Endodermal cell (in vitro differentiated cells): ENCODE measurements at regions not wholly inside any gene's neighbourhood (a gene's known extent, or its start where the extent isn't known, plus 50 kb on each side); places are given as distances from the start of the nearest gene placed in this dataset.

Source experiments
- DNase-seq: peaks from one replicate; pipeline ENCODE4 v3.0.0-alpha.2; 2017
- H3K27ac ChIP-seq: 2 replicates; pipeline ENCODE4 v1.5.1; 2013; ENCODE audit warnings: mild to moderate bottlenecking, low read depth, low read length, moderate library complexity
- H3K27me3 ChIP-seq: 2 replicates; pipeline ENCODE4 v1.6.1; 2013; ENCODE audit warnings: mild to moderate bottlenecking, low read length, moderate library complexity; ENCODE audit not compliant: insufficient read depth, control insufficient read depth, poor library complexity, severe bottlenecking
- H3K36me3 ChIP-seq: 2 replicates; pipeline ENCODE4 v1.7.0; 2013; ENCODE audit warnings: mild to moderate bottlenecking, low read length, moderate library complexity; ENCODE audit not compliant: control insufficient read depth, insufficient read depth
- H3K4me1 ChIP-seq: one replicate; pipeline ENCODE4 v1.7.0; 2013; ENCODE audit warnings: low read length; ENCODE audit not compliant: control insufficient read depth, insufficient read depth
- H3K4me3 ChIP-seq: 2 replicates; pipeline ENCODE4 v1.5.1; 2013; ENCODE audit warnings: mild to moderate bottlenecking, low read length, moderate library complexity
- H3K9ac ChIP-seq: 2 replicates; pipeline ENCODE4 v1.6.1; 2013; ENCODE audit warnings: mild to moderate bottlenecking, low read length, moderate library complexity; ENCODE audit not compliant: poor library complexity, severe bottlenecking; ENCODE audit errors: extremely low read depth
- H3K9me3 ChIP-seq: 2 replicates; pipeline ENCODE4 v1.6.1; 2013; ENCODE audit warnings: mild to moderate bottlenecking, low read length, moderate library complexity; ENCODE audit not compliant: control insufficient read depth
- H3K27ac Mint-ChIP-seq: 2 replicates; pipeline ENCODE4 v1.8.0; 2020; ENCODE audit warnings: mixed read lengths
- H3K27me3 Mint-ChIP-seq: 2 replicates; pipeline ENCODE4 v1.8.0; 2021; ENCODE audit warnings: mild to moderate bottlenecking, mixed read lengths; ENCODE audit not compliant: insufficient read depth
- H3K36me3 Mint-ChIP-seq: 2 replicates; pipeline ENCODE4 v1.8.0; 2020; ENCODE audit warnings: low read depth, mixed read lengths
- H3K4me1 Mint-ChIP-seq: 2 replicates; pipeline ENCODE4 v1.8.0; 2020; ENCODE audit warnings: mixed read lengths
- H3K4me3 Mint-ChIP-seq: 2 replicates; pipeline ENCODE4 v1.8.0; 2020; ENCODE audit warnings: mild to moderate bottlenecking, moderate library complexity, mixed read lengths
- H3K9me3 Mint-ChIP-seq: 2 replicates; pipeline ENCODE4 v1.8.0; 2020; ENCODE audit warnings: mild to moderate bottlenecking, mixed read lengths
- CTCF ChIP-seq: fragments of 200-600 bp; sonication (generic); conservative IDR thresholded peaks from 2 replicates; pipeline ENCODE4 v1.5.0; 2021; ENCODE audit warnings: antibody characterized with exemption, mild to moderate bottlenecking
- WGBS, 2 experiments: methylation state at CpG; one replicate each; pipeline versions ENCODE4 v1.1.5 to v1.1.7; 2013; ENCODE audit warnings: missing lambda C conversion rate in 2 of 2, mixed read lengths in 1 of 2; ENCODE audit not compliant: insufficient coverage in 1 of 2, insufficient read length in 1 of 2; 5-methylcytosine and 5-hydroxymethylcytosine counted together

GRCh38 chr21:38691631-38692030 lies 114.1 kb upstream of the ETS2 start:
- no peak overlapping the region for H3K4me3 ChIP-seq
- Mint-ChIP-seq H3K9me3 (peaks cover 5% of the 10 kb centered on the region), H3K27ac (no peak overlapping the region), H3K4me3 (no peak overlapping the region), H3K4me1 (no peaks in the 10 kb centered on the region), H3K36me3 (no peaks in the 10 kb centered on the region), H3K27me3 (peaks cover 5% of the 10 kb centered on the region)
- no peak for TF ChIP-seq CTCF
- H3K27ac ChIP-seq: no peak overlapping the region
- no peaks in the 10 kb centered on the region for H3K27me3 ChIP-seq
- no peak for DNase-seq
- no peaks in the 10 kb centered on the region for H3K4me1 ChIP-seq
- no peaks in the 10 kb centered on the region for H3K36me3 ChIP-seq
- no peak overlapping the region for H3K9ac ChIP-seq
- peaks cover 8% of the 10 kb centered on the region for H3K9me3 ChIP-seq

- Histone ChIP-seq H3K9ac (no peak overlapping the region), H3K9me3 (no peaks in the 10 kb centered on the region), H3K4me3 (no peak overlapping the region), H3K4me1 (no peaks in the 10 kb centered on the region), H3K27me3 (no peaks in the 10 kb centered on the region), H3K27ac (no peak overlapping the region), H3K36me3 (no peaks in the 10 kb centered on the region)
- Mint-ChIP-seq H3K27me3 (no peaks in the 10 kb centered on the region), H3K4me3 (no peak overlapping the region), H3K4me1 (no peaks in the 10 kb centered on the region), H3K36me3 (no peaks in the 10 kb centered on the region), H3K9me3 (no peaks in the 10 kb centered on the region), H3K27ac (no peak overlapping the region)
- WGBS, 2 experiments: 80 to 83% methylated on average over 1 to 3 of the region's 3 CpGs
- TF ChIP-seq CTCF: peak; percentile 37
- DNase-seq: no peak
Observed at GRCh38 chr21:38696579-38696978, 109.2 kb upstream of the ETS2 start.

GRCh38 chr21:38699048-38699447 lies 106.7 kb upstream of the ETS2 start:
- H3K4me3 Mint-ChIP-seq: no peak overlapping the region
- H3K9me3 Mint-ChIP-seq: no peaks in the 10 kb centered on the region
- no peaks in the 10 kb centered on the region for H3K27me3 Mint-ChIP-seq
- Histone ChIP-seq H3K27me3 (no peaks in the 10 kb centered on the region), H3K9me3 (no peaks in the 10 kb centered on the region), H3K4me3 (no peak overlapping the region), H3K9ac (no peak overlapping the region), H3K27ac (no peak overlapping the region), H3K36me3 (no peaks in the 10 kb centered on the region), H3K4me1 (no peaks in the 10 kb centered on the region)
- peak; percentile 62 for DNase-seq
- H3K27ac Mint-ChIP-seq: no peak overlapping the region
- H3K4me1 Mint-ChIP-seq: no peaks in the 10 kb centered on the region
- 77 to 80% methylated on average over 1 to 2 of the region's 2 CpGs for WGBS, 2 experiments
- no peaks in the 10 kb centered on the region for H3K36me3 Mint-ChIP-seq
- TF ChIP-seq CTCF: peak; percentile 69
